Naive B cell (primary cell): ENCODE measurements at regions not wholly inside any gene's neighbourhood (a gene's known extent, or its start where the extent isn't known, plus 50 kb on each side); places are given as distances from the start of the nearest gene placed in this dataset.
A peak's percentile ranks its signal among the peaks of the same experiment; 100 is the strongest.
"Not testable (repeated sequence)": the region's sequence is repeated elsewhere in the genome, so short reads cannot be mapped to it uniquely, and the experiment has no call there.

Source experiments
- ATAC-seq, 2 donors: fragments of 150-1000 bp; cut with Tn5 transposase; 2 replicates each; pipeline ENCODE4 v1.10.0; 2021; ENCODE audit warnings: low read depth in 2 of 2, mild to moderate bottlenecking in 2 of 2, moderate library complexity in 2 of 2
- DNase-seq: peaks from one replicate; pipeline ENCODE4 v3.0.0; 2022
- H3K27ac Mint-ChIP-seq, 6 donors: one replicate each; pipeline ENCODE4 v1.8.0; 2020 to 2022; ENCODE audit warnings: mild to moderate bottlenecking in 6 of 6, mixed read lengths in 6 of 6, moderate library complexity in 5 of 6, inconsistent platforms in 2 of 6
- H3K27me3 Mint-ChIP-seq, 3 donors: one replicate each; pipeline ENCODE4 v1.8.0; 2021 to 2022; ENCODE audit warnings: mixed read lengths in 3 of 3, mild to moderate bottlenecking in 1 of 3
- H3K36me3 Mint-ChIP-seq, 2 donors: one replicate each; pipeline ENCODE4 v1.8.0; 2020 to 2022; ENCODE audit warnings: mixed read lengths in 2 of 2, inconsistent platforms in 1 of 2, mild to moderate bottlenecking in 1 of 2
- H3K4me1 Mint-ChIP-seq, 3 donors: one replicate each; pipeline ENCODE4 v1.8.0; 2020 to 2022; ENCODE audit warnings: mixed read lengths in 3 of 3, inconsistent platforms in 1 of 3, mild to moderate bottlenecking in 1 of 3, moderate library complexity in 1 of 3
- H3K4me3 Mint-ChIP-seq, 8 donors: one replicate each; pipeline ENCODE4 v1.8.0; 2020 to 2022; ENCODE audit warnings: mild to moderate bottlenecking in 8 of 8, mixed read lengths in 8 of 8, moderate library complexity in 8 of 8, inconsistent platforms in 2 of 8
- H3K9me3 Mint-ChIP-seq, 7 donors: one replicate each; pipeline ENCODE4 v1.8.0; 2020 to 2022; ENCODE audit warnings: mixed read lengths in 7 of 7, mild to moderate bottlenecking in 5 of 7, inconsistent platforms in 2 of 7, moderate library complexity in 1 of 7

DNA sequence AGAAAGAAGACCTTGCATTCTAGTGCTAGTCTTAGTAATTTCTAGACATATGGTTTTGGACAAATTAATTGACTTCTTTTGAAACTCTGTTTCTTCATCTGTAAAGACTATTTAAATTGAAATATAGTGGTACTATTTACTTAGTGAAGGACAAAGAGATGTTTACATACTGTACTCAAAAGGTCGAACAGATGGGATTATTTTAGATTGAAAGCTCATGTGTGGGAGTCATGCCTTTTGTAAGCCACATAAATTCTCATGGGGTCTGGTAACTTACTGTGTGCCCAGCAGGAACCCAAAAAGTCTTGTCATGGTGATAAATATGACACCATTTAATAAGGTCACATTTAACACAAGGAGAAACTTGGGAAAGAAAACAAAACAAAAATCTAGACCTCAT, 368.2 kb upstream of the CITED2 start:
- H3K36me3 Mint-ChIP-seq, result no peaks in the 10 kb centered on the region
- no peak for ATAC-seq
- no peaks in the 10 kb centered on the region for H3K4me1 Mint-ChIP-seq
- H3K9me3 Mint-ChIP-seq, result no peaks in the 10 kb centered on the region
- no peak overlapping the region for H3K4me3 Mint-ChIP-seq
- no peak for DNase-seq
- H3K27me3 Mint-ChIP-seq, result peaks cover 0 to 16% (median 0%) of the 10 kb centered on the region in 3 donors
- H3K27ac Mint-ChIP-seq, result no peak overlapping the region

DNA sequence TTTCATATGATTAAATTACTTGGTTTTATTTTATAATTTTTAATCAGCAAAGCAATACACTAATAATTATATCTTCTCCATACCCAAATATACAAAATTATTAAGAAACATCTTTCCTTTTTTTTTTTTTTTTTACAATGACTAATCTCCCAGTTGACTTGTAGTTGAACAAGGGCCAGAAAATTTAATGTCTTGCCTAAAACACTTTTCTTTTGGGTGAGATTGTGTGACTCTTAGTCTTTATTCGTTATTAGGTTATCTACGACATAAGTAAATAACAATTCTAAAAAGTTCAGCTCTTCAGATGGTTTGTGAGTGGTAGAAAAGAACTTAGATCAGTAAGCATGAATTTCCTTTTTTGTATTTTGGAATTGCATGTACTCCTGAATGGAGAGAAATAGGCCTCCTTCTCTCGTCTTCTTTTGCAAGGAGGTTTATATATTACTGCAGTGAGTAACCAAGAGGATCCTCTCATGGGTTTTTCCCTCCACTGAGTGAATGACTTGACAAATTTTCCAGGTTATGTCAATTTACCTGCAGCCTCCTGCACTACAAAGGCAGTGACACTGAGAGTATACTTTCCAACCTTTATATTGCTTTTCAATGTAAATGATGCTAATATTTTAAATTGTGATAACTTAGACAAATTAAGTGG, 364.5 kb upstream of the CITED2 start:
- Mint-ChIP-seq H3K27me3 (peaks cover 0 to 16% (median 0%) of the 10 kb centered on the region in 3 donors), H3K4me3 (no peak overlapping the region), H3K4me1 (no peaks in the 10 kb centered on the region), H3K36me3 (no peaks in the 10 kb centered on the region), H3K9me3 (no peaks in the 10 kb centered on the region), H3K27ac (no peak overlapping the region)
- ATAC-seq (no peak), DNase-seq (no peak)

DNA sequence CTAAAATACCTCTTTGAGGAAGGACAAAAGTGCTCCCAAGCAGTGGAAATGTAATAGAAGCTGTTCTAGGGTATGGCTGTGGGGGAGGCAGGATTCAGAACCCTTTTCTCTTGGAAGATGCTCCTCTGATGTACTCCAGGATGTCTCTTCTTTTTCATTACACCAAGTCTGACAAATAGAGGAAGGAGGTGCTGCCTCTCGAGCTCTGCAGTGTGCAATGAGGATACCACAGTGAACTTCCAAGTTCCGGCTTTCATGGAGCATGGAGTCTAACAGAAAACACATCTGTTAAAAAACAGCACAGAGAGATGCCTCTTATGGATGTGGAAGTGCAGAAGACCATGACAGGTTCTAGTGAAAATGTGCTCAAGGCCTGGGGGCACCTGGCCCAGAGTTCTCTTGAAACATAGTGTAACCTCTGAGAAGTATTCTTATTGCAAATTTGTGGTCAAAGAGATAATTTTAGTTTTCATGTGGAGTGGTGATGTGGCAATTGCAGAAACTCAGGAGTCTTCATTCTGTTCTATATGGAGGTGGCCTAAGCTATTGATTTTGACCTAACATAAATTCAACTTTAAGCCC, 362.0 kb upstream of the CITED2 start:
- no peaks in the 10 kb centered on the region for H3K36me3 Mint-ChIP-seq
- ATAC-seq, result no peak
- H3K27ac Mint-ChIP-seq, result no peak overlapping the region
- DNase-seq, result no peak
- H3K4me1 Mint-ChIP-seq, result no peaks in the 10 kb centered on the region
- peaks cover 0 to 25% (median 0%) of the 10 kb centered on the region in 3 donors for H3K27me3 Mint-ChIP-seq
- no peaks in the 10 kb centered on the region for H3K9me3 Mint-ChIP-seq
- no peak overlapping the region for H3K4me3 Mint-ChIP-seq

- H3K27me3 Mint-ChIP-seq, result peaks cover 0 to 14% (median 0%) of the 10 kb centered on the region in 3 donors
- DNase-seq (no peak), ATAC-seq (no peak)
- H3K4me3 Mint-ChIP-seq, result no peak overlapping the region
- no peaks in the 10 kb centered on the region for H3K36me3 Mint-ChIP-seq
- H3K9me3 Mint-ChIP-seq, result no peaks in the 10 kb centered on the region
- H3K27ac Mint-ChIP-seq, result no peak overlapping the region
- no peaks in the 10 kb centered on the region for H3K4me1 Mint-ChIP-seq
Observed at GRCh38 chr6:139732451-139732850, 358.0 kb upstream of the CITED2 start.

GRCh38 chr6:139730340-139730974, 356.0 kb upstream of the CITED2 start:
- ATAC-seq, result no peak
- no peaks in the 10 kb centered on the region for H3K36me3 Mint-ChIP-seq
- no peak overlapping the region for H3K4me3 Mint-ChIP-seq
- H3K27ac Mint-ChIP-seq, result no peak overlapping the region
- no peaks in the 10 kb centered on the region for H3K4me1 Mint-ChIP-seq
- H3K27me3 Mint-ChIP-seq, result peaks cover 0 to 14% (median 0%) of the 10 kb centered on the region in 3 donors
- no peak for DNase-seq
- peaks cover 0 to 4% (median 0%) of the 10 kb centered on the region in 7 donors for H3K9me3 Mint-ChIP-seq

DNA sequence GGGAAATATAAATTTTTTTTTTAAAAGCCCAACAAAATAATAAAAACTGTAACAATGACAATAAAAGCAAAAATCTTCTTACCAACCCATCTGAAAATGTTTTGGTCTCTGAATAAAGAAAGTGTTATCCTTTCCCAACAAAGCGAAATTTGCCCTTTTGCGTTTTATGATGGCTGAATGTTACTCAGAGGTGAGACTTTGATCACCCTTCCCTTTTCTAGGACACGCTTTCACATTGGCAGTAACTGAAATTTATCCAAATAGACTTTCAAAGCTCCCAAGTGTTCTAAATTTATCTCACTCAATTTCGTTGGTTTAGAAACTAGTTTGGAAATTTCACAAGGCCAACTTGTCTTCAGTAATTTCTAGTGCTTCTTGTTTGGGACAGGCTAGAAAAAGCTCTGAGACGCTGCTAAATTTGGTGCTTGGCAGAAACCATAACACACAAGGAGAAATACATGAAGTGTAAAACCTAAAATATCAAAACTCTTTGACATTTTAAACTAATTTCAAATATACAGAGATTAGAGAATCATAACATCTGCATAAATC, 354.5 kb upstream of the CITED2 start:
- peaks cover 0 to 4% (median 0%) of the 10 kb centered on the region in 7 donors for H3K9me3 Mint-ChIP-seq
- H3K4me1 Mint-ChIP-seq, result no peaks in the 10 kb centered on the region
- peaks cover 0 to 14% (median 0%) of the 10 kb centered on the region in 3 donors for H3K27me3 Mint-ChIP-seq

DNA sequence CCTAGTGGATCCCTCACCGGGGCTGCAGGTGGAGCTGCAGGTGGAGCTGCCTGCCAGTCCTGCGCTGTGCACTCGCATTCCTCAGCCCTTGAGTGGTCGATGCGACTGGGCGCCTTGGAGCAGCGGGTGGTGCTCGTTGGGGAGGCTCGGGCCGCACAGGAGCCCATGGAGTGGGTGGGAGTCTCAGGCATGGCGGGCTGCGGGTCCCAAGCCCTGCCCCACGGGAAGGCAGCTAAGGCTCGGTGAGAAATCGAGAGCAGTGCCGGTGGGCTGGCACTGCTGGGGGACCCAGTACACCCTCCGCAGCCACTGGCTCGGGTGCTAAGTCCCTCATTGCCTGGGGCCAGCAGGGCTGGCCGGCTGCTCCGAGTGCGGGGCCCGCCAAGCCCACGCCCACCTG, 351.8 kb upstream of the CITED2 start:
- H3K4me1 Mint-ChIP-seq, H3K27ac Mint-ChIP-seq, DNase-seq, H3K4me3 Mint-ChIP-seq, ATAC-seq, H3K27me3 Mint-ChIP-seq, H3K36me3 Mint-ChIP-seq, H3K9me3 Mint-ChIP-seq: not testable (repeated sequence)

More for the DNA sequence above, 354.5 kb upstream of the CITED2 start:
- Mint-ChIP-seq H3K36me3 (no peaks in the 10 kb centered on the region), H3K27ac (no peak overlapping the region), H3K4me3 (no peak overlapping the region)
- ATAC-seq (no peak), DNase-seq (no peak)

- H3K4me1 Mint-ChIP-seq, result no peaks in the 10 kb centered on the region
- no peak for ATAC-seq
- H3K9me3 Mint-ChIP-seq, result peaks cover 0 to 4% (median 3%) of the 10 kb centered on the region in 7 donors
- H3K27me3 Mint-ChIP-seq, result peaks cover 0 to 4% (median 3%) of the 10 kb centered on the region in 3 donors
- H3K4me3 Mint-ChIP-seq, result no peak overlapping the region
- H3K36me3 Mint-ChIP-seq, result no peaks in the 10 kb centered on the region
- H3K27ac Mint-ChIP-seq, result peak overlapping the region in 1 of 6 donors; percentile 56
- no peak for DNase-seq
Observed at GRCh38 chr6:139722530-139722929, 348.1 kb upstream of the CITED2 start.

DNA sequence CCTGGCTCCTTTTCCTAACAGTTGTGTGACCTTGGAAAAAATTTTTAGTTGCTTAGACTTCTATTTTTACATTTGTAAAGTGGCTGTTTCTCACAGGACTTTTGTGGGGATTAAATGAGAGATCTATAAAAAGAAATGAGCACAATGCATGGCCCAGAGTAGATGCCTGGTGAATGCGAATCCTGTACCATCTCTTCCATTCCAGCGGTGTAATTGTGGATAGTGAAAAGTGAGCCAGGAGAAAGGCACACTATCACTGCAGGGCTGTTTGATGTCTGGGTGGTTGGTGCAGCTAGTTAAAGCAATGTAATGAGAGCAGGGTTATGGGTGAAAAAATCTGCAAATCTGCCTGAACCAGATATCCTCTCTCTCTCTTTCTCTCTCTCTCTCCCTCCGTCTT, 347.5 kb upstream of the CITED2 start:
- peaks cover 0 to 4% (median 3%) of the 10 kb centered on the region in 3 donors for H3K27me3 Mint-ChIP-seq
- no peaks in the 10 kb centered on the region for H3K4me1 Mint-ChIP-seq
- no peak for DNase-seq
- peaks cover 0 to 4% (median 3%) of the 10 kb centered on the region in 7 donors for H3K9me3 Mint-ChIP-seq
- no peaks in the 10 kb centered on the region for H3K36me3 Mint-ChIP-seq
- no peak for ATAC-seq
- H3K4me3 Mint-ChIP-seq, result no peak overlapping the region
- H3K27ac Mint-ChIP-seq, result peak overlapping the region in 1 of 6 donors; percentile 56

DNA sequence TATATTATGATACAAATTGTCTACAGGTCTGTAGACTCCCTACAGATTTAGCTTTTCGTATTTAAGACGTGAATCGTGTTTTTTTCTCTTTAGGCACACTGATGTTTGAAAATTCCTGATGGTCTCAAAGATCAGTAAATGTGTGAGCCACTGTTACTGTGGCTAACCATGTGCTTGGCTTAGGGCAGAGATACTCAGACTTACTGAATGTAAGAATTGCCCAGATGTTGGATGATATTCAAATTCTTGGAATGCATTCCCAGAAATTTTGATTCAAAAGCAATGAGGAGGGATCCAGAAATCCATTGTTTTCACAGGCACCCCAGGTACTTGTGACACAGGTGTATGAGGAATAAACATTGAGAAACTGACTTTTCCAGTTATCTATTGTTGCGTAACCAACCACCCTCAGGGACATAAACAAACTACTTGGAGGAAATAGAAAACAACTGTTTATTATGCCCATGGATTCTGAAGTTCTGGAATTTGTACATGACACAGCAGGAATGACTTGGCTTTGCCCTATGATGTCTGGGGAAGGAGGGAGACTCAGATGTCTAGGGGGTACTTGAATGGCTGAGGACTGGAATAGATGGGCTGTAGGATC, 339.6 kb upstream of the CITED2 start:
- Mint-ChIP-seq H3K36me3 (no peaks in the 10 kb centered on the region), H3K9me3 (no peaks in the 10 kb centered on the region), H3K4me3 (no peak overlapping the region), H3K27ac (no peak overlapping the region), H3K27me3 (no peaks in the 10 kb centered on the region), H3K4me1 (no peaks in the 10 kb centered on the region)
- no peak for ATAC-seq
- no peak for DNase-seq

DNA sequence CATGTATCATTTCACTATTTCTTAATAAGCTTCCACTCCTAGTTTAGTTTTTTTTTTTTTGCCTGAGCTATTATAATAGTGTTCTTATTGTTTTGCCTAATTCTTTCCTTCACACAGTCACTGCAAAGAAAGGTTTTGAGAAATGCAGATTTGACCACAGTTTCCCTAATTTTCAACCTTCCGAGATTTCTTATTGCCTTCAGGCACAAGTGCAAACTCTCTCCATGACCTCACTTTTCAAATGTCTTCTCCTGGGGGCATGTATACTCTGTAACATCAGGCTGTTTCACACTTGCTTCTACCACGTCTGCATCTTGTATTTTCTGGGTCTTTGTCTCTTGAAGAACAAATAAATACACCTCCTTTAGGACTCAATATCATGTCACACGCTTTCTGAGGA, 339.0 kb upstream of the CITED2 start:
- H3K4me3 Mint-ChIP-seq, result no peak overlapping the region
- H3K27me3 Mint-ChIP-seq, result no peaks in the 10 kb centered on the region
- H3K4me1 Mint-ChIP-seq, result no peaks in the 10 kb centered on the region
- H3K27ac Mint-ChIP-seq, result no peak overlapping the region
- ATAC-seq (no peak), DNase-seq (no peak)
- no peaks in the 10 kb centered on the region for H3K36me3 Mint-ChIP-seq
- no peaks in the 10 kb centered on the region for H3K9me3 Mint-ChIP-seq

DNA sequence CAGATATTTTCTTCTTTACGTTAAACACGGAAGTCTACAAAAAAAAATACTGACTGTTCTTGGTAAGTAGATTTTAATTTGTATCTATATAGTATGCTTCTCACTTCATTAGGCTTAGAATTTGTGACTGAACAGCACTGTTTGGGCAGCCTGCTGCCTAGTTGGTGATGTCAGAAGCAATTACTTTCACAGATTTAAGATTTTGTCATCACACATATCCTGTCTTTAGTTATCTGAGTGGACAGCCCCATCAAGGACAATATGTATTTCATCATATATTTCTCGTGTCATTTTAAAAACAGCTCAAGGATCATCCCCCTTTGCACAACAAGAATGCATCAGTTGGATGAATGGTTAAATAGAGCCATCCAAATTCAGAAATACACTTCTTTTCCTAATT, 338.4 kb upstream of the CITED2 start:
- Mint-ChIP-seq H3K4me3 (no peak overlapping the region), H3K9me3 (no peaks in the 10 kb centered on the region), H3K36me3 (no peaks in the 10 kb centered on the region), H3K27me3 (no peaks in the 10 kb centered on the region), H3K27ac (no peak overlapping the region), H3K4me1 (no peaks in the 10 kb centered on the region)
- no peak for ATAC-seq
- no peak for DNase-seq

DNA sequence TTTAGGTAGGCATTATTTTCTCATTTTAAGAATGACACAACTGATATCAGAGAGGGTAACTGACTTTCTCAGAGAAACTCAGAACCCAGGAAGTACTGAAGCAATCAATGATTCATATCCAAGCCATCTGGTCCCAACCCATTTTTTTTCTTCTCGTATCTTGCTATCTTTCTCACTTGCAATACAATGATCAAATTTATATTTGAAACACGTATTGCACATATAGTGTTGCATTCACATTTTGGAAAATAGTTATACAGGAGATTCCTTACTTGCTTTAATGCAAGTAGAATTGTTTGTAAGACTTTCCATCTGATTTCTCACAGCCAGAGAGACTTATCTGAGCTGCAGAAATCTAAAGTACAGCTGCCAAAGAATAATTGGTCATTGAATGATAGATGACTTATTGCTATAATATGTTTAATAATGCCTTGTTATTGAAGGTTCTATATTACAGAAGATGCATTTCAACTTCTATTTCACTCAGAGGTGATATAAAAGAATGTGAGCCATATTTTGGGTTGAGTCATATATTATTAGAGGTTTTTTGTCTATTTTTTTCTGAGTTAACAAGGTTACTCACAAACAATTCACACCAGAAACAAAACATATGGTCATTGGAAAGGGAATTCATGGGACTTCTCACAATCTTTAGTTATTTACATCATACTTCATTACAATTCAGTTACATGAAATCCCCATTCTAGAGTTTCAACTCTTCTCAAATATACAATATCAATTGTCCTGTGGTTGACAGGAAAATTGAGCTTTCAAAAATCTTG, 337.5 kb upstream of the CITED2 start:
- Mint-ChIP-seq H3K27me3 (no peaks in the 10 kb centered on the region), H3K4me3 (no peak overlapping the region), H3K9me3 (no peaks in the 10 kb centered on the region), H3K4me1 (no peaks in the 10 kb centered on the region), H3K36me3 (no peaks in the 10 kb centered on the region), H3K27ac (no peak overlapping the region)
- DNase-seq (no peak), ATAC-seq (no peak)
